Activated naive CD4-positive, alpha-beta T cell treated with anti-CD3 and anti-CD28 coated beads, Interleukin-2, amount 50 U/mL, for 24 hours (primary cell): ENCODE measurements at regions not wholly inside any gene's neighbourhood (a gene's known extent, or its start where the extent isn't known, plus 50 kb on each side); places are given as distances from the start of the nearest gene placed in this dataset.

Source experiments
- H3K27ac Mint-ChIP-seq: one replicate; pipeline ENCODE4 v1.8.0; 2021; ENCODE audit warnings: mild to moderate bottlenecking, mixed read lengths
- H3K27me3 Mint-ChIP-seq: one replicate; pipeline ENCODE4 v1.8.0; 2021; ENCODE audit warnings: mixed read lengths
- H3K36me3 Mint-ChIP-seq: one replicate; pipeline ENCODE4 v1.8.0; 2021; ENCODE audit warnings: mixed read lengths
- H3K4me1 Mint-ChIP-seq: one replicate; pipeline ENCODE4 v1.8.0; 2021; ENCODE audit warnings: mixed read lengths
- H3K4me3 Mint-ChIP-seq: one replicate; pipeline ENCODE4 v1.8.0; 2021; ENCODE audit warnings: mild to moderate bottlenecking, mixed read lengths
- H3K9me3 Mint-ChIP-seq: one replicate; pipeline ENCODE4 v1.8.0; 2021; ENCODE audit warnings: mixed read lengths

- no peaks in the 10 kb centered on the region for H3K4me1 Mint-ChIP-seq
- H3K4me3 Mint-ChIP-seq = no peak overlapping the region
- no peaks in the 10 kb centered on the region for H3K36me3 Mint-ChIP-seq
- H3K27me3 Mint-ChIP-seq = peaks cover 1% of the 10 kb centered on the region
- no peaks in the 10 kb centered on the region for H3K9me3 Mint-ChIP-seq
- no peak overlapping the region for H3K27ac Mint-ChIP-seq
Measured at GRCh38 chr3:40988468-40988867, 210.8 kb upstream of the CTNNB1 start.

DNA sequence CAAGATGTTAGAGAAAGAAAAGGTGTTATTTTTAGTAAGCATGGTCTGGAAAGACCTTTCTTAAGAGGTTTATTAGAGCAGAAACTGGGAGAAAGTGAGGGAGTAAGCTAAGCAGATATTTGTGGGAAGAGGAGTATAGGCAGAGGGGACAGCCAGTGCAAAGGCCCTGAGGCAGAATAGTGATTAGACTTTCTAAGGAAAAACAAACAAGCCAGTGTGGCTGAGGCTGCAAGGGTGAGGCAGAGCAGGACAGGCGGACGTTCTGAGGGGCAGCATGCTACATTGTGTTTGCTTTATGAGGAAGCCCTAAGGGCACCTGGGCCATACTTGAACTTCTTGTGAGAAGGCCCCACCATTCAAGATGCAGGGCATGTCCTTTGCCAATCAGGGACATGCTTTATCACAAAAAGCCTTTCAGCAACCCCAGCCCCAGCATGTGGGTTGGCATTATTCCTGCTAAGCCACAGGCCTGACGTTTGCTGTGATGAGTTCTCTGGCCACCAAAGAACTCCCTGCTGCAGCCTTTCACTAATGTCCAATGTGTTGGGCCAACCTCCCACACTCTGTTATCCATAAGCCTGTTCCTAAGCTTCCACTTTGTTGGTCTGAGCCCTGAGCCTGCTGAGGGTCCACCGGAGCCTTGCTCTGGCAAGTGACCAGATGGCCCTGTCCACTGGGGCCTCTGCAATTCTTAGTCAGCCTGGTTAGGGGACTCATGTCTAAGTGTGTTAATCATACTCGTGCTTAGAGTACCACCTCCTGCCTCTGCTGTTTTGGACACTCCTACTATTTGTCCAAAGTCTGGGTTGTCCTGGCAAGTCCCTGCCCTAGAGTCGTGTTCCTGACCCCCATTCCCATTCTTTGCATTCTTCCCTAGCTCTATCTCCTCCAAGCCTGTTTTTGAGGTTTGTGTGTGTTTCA is 209.9 kb upstream of the CTNNB1 start:
- H3K36me3 Mint-ChIP-seq = no peaks in the 10 kb centered on the region
- peaks cover 1% of the 10 kb centered on the region for H3K27me3 Mint-ChIP-seq
- H3K9me3 Mint-ChIP-seq = no peaks in the 10 kb centered on the region
- no peak overlapping the region for H3K27ac Mint-ChIP-seq
- H3K4me3 Mint-ChIP-seq = no peak overlapping the region
- H3K4me1 Mint-ChIP-seq = no peaks in the 10 kb centered on the region

- H3K27ac Mint-ChIP-seq = no peak overlapping the region
- no peak overlapping the region for H3K4me3 Mint-ChIP-seq
- H3K27me3 Mint-ChIP-seq = peaks cover 1% of the 10 kb centered on the region
- H3K9me3 Mint-ChIP-seq = no peaks in the 10 kb centered on the region
- H3K36me3 Mint-ChIP-seq = no peaks in the 10 kb centered on the region
- no peaks in the 10 kb centered on the region for H3K4me1 Mint-ChIP-seq
Measured at GRCh38 chr3:40990062-40990456, 209.2 kb upstream of the CTNNB1 start.

DNA sequence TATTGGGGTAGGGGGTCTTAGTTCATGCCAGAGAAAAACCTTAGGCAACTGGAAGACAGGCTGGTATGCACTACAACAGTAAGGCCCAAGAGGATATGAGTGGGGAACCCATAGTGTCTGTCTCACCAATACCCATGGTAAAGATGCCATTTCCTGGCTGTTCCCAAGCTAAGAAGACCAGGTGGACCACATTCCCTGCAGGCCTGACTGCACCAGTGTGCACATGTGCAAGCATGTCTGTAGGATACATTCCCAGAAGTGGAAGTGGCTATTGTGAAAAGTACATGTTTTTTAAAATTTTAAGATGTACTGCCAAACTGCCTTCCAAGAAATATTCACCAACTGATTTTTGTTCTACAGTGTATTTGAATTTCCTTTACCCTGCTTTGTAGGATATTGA is 207.3 kb upstream of the CTNNB1 start:
- Mint-ChIP-seq H3K9me3 (no peaks in the 10 kb centered on the region), H3K36me3 (no peaks in the 10 kb centered on the region), H3K27ac (no peak overlapping the region), H3K4me3 (no peak overlapping the region), H3K4me1 (no peaks in the 10 kb centered on the region), H3K27me3 (no peaks in the 10 kb centered on the region)

GRCh38 chr3:40994611-40995010 is 204.7 kb upstream of the CTNNB1 start:
- Mint-ChIP-seq H3K27me3 (no peaks in the 10 kb centered on the region), H3K4me1 (no peaks in the 10 kb centered on the region), H3K9me3 (no peaks in the 10 kb centered on the region), H3K36me3 (no peaks in the 10 kb centered on the region), H3K27ac (no peak overlapping the region), H3K4me3 (no peak overlapping the region)

DNA sequence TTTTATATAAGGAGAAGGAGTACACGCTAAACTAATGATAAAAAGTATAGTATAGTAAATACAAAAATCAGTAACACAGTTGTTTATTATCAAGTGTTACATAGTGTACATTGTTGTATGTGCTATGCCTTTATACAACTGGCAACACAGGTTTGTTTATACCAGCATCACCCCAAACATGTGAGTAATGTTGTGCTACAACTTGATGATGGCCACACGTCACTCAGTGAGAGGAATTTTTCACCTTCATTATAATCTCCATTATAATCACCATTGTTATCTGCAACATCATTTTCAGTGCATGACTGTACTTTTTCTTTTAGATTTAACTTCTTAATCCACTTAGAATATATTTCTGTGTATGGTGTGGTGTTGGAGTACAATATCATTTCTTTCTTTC is 204.0 kb upstream of the CTNNB1 start:
- Mint-ChIP-seq H3K4me1 (no peaks in the 10 kb centered on the region), H3K36me3 (no peaks in the 10 kb centered on the region), H3K27me3 (no peaks in the 10 kb centered on the region), H3K4me3 (no peak overlapping the region), H3K9me3 (no peaks in the 10 kb centered on the region), H3K27ac (no peak overlapping the region)

GRCh38 chr3:40996382-40996781 is 202.9 kb upstream of the CTNNB1 start:
- Mint-ChIP-seq H3K36me3 (no peaks in the 10 kb centered on the region), H3K9me3 (no peaks in the 10 kb centered on the region), H3K27ac (no peak overlapping the region), H3K27me3 (no peaks in the 10 kb centered on the region), H3K4me3 (no peak overlapping the region), H3K4me1 (peaks cover 3% of the 10 kb centered on the region)

- Mint-ChIP-seq H3K4me1 (peaks cover 10% of the 10 kb centered on the region), H3K9me3 (no peaks in the 10 kb centered on the region), H3K4me3 (no peak overlapping the region), H3K27ac (no peak overlapping the region), H3K27me3 (no peaks in the 10 kb centered on the region), H3K36me3 (no peaks in the 10 kb centered on the region)
Measured at GRCh38 chr3:40996827-40997710, 202.2 kb upstream of the CTNNB1 start.

GRCh38 chr3:40997711-40998519 is 201.4 kb upstream of the CTNNB1 start:
- Mint-ChIP-seq H3K4me1 (peaks cover 18% of the 10 kb centered on the region), H3K27ac (no peak overlapping the region), H3K9me3 (no peaks in the 10 kb centered on the region), H3K27me3 (no peaks in the 10 kb centered on the region), H3K36me3 (no peaks in the 10 kb centered on the region), H3K4me3 (no peak overlapping the region)

DNA sequence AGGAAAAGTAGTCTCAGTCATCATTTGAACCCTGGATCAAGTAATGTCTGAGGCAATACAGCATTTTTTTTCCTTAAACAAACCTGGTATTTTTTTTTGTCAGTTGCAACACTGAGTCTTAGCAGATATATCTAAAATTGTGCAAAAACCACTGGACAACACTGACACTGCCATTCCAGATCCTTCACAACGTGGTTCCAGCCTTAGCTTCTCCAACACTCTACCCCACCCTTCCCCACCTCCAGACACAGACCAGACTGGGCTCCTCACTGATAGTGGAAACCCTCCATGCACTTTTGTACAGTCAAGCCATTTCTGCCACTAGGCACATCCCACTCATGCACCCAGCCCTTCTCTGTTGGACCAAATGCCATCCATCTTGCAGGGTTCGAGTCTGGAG is 199.6 kb upstream of the CTNNB1 start:
- Mint-ChIP-seq H3K9me3 (no peaks in the 10 kb centered on the region), H3K4me1 (peaks cover 22% of the 10 kb centered on the region), H3K27me3 (no peaks in the 10 kb centered on the region), H3K27ac (no peak overlapping the region), H3K36me3 (no peaks in the 10 kb centered on the region), H3K4me3 (no peak overlapping the region)

- no peak overlapping the region for H3K4me3 Mint-ChIP-seq
- H3K27ac Mint-ChIP-seq = no peak overlapping the region
- no peaks in the 10 kb centered on the region for H3K36me3 Mint-ChIP-seq
- H3K4me1 Mint-ChIP-seq = peaks cover 22% of the 10 kb centered on the region
- no peaks in the 10 kb centered on the region for H3K27me3 Mint-ChIP-seq
- no peaks in the 10 kb centered on the region for H3K9me3 Mint-ChIP-seq
Measured at GRCh38 chr3:41000471-41000870, 198.8 kb upstream of the CTNNB1 start.

DNA sequence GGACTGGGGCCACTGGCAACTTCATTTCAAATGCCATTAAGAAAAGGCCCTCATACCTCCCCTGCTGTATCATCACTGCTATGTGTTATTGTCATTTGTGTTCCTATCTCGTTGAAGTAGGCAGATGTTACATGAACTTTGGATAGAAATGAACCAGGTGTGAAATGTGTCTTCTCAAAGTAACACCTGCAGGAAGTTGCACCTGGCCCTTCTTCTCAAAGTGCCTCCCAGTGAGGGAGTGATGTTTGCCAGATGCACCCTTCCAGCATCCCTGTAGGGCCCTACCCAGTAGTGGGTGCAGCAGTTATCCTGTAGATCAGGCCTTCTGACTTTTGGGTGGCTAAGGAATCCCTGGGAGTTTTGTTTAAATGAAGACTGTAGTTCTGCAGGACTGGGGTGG is 197.7 kb upstream of the CTNNB1 start:
- H3K27me3 Mint-ChIP-seq = no peaks in the 10 kb centered on the region
- peaks cover 22% of the 10 kb centered on the region for H3K4me1 Mint-ChIP-seq
- no peak overlapping the region for H3K4me3 Mint-ChIP-seq
- no peaks in the 10 kb centered on the region for H3K9me3 Mint-ChIP-seq
- H3K27ac Mint-ChIP-seq = no peak overlapping the region
- no peaks in the 10 kb centered on the region for H3K36me3 Mint-ChIP-seq

- Mint-ChIP-seq H3K27me3 (no peaks in the 10 kb centered on the region), H3K4me3 (no peak overlapping the region), H3K9me3 (no peaks in the 10 kb centered on the region), H3K36me3 (no peaks in the 10 kb centered on the region), H3K4me1 (peaks cover 22% of the 10 kb centered on the region), H3K27ac (no peak overlapping the region)
Measured at GRCh38 chr3:41002104-41002503, 197.2 kb upstream of the CTNNB1 start.

DNA sequence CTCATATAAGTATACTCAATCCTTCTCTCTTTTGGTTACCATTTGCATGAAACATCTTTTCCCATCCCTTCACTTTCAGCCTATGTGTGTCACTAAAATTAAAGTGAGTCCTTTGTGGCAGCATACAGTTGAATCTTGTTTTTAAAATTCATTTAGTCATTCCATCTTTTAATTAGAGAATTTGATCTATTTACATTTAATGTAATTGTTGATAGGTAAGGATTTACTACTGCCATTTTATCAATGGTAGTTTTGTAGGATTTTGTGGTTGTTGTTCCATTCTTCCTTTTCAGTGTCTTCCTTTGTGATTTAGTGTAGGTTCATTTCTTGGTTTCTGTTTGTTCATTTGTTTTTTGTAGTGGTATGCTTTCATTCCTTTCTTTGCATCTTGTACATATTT is 191.9 kb upstream of the CTNNB1 start:
- no peak overlapping the region for H3K27ac Mint-ChIP-seq
- H3K27me3 Mint-ChIP-seq = peaks cover 2% of the 10 kb centered on the region
- H3K4me1 Mint-ChIP-seq = peaks cover 9% of the 10 kb centered on the region
- no peak overlapping the region for H3K4me3 Mint-ChIP-seq
- peaks cover 12% of the 10 kb centered on the region for H3K9me3 Mint-ChIP-seq
- H3K36me3 Mint-ChIP-seq = peaks cover 6% of the 10 kb centered on the region

DNA sequence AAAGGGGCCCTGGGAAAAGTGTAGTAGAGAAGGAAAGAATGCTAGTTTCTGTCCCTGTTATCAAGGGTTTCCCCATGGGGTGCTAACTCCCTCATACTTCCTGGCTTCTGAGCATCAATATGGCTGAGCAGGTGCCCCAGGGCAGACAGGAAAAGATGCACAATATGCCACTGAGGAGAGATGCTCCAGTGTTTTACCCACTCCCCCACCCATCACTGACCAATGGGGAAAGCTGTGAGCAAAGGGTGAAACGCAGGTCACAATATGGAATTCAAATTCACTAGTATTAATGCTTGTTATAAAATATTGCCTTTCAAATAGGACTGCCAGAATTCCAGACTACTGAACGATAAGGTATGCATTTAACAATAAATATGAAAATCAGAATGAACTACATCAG is 187.5 kb upstream of the CTNNB1 start:
- Mint-ChIP-seq H3K9me3 (peaks cover 12% of the 10 kb centered on the region), H3K4me1 (no peaks in the 10 kb centered on the region), H3K27ac (no peak overlapping the region), H3K27me3 (peaks cover 7% of the 10 kb centered on the region), H3K4me3 (no peak overlapping the region), H3K36me3 (peaks cover 6% of the 10 kb centered on the region)
